H9 (cell line): ENCODE measurements at regions not wholly inside any gene's neighbourhood (a gene's known extent, or its start where the extent isn't known, plus 50 kb on each side); places are given as distances from the start of the nearest gene placed in this dataset.

Source experiments
- DNase-seq: peaks from one replicate; pipeline ENCODE4 v3.0.0-alpha.2; 2017
- H2AFZ ChIP-seq: one replicate; pipeline ENCODE4 v1.6.1; 2013; ENCODE audit warnings: mild to moderate bottlenecking, low read length, control low read depth, moderate library complexity
- H2AK5ac ChIP-seq: 2 replicates; pipeline ENCODE4 v1.6.1; 2013; ENCODE audit warnings: low read length, control low read depth, mixed read lengths; ENCODE audit not compliant: insufficient read length
- H2BK120ac ChIP-seq: one replicate; pipeline ENCODE4 v1.6.1; 2013; ENCODE audit warnings: low read depth, mild to moderate bottlenecking, low read length, control low read depth, inconsistent platforms; ENCODE audit not compliant: poor library complexity, severe bottlenecking
- H2BK12ac ChIP-seq: 2 replicates; pipeline ENCODE4 v1.6.1; 2013; ENCODE audit warnings: low read length, control low read depth, mixed read lengths, low read depth; ENCODE audit not compliant: insufficient read length
- H2BK15ac ChIP-seq: 2 replicates; pipeline ENCODE4 v1.6.1; 2013; ENCODE audit warnings: low read depth, low read length, control low read depth
- H2BK20ac ChIP-seq: one replicate; pipeline ENCODE4 v1.6.1; 2013; ENCODE audit warnings: low read depth, mild to moderate bottlenecking, low read length, control low read depth, inconsistent platforms; ENCODE audit not compliant: poor library complexity, severe bottlenecking
- H2BK5ac ChIP-seq: 2 replicates; pipeline ENCODE4 v1.6.1; 2013; ENCODE audit warnings: low read length, control low read depth, mixed read lengths; ENCODE audit not compliant: insufficient read length
- H3K14ac ChIP-seq: 2 replicates; pipeline ENCODE4 v1.6.1; 2013; ENCODE audit warnings: low read length, control low read depth; ENCODE audit not compliant: insufficient read depth
- H3K18ac ChIP-seq: 2 replicates; pipeline ENCODE4 v1.6.1; 2013; ENCODE audit warnings: low read depth, mild to moderate bottlenecking, mixed read lengths, low read length, control low read depth; ENCODE audit not compliant: insufficient read length
- H3K23ac ChIP-seq: 2 replicates; pipeline ENCODE4 v1.6.1; 2013; ENCODE audit warnings: low read length, control low read depth, mixed read lengths, low read depth; ENCODE audit not compliant: insufficient read length
- H3K23me2 ChIP-seq: 2 replicates; pipeline ENCODE4 v1.6.1; 2013; ENCODE audit warnings: low read depth, mild to moderate bottlenecking, mixed read lengths, low read length, control low read depth; ENCODE audit not compliant: insufficient read length, poor library complexity, severe bottlenecking
- H3K27ac ChIP-seq: 2 replicates; pipeline ENCODE4 v1.5.1; 2013; ENCODE audit warnings: low read length, control low read depth, mixed read lengths, low read depth; ENCODE audit not compliant: insufficient read length
- H3K27me3 ChIP-seq: 2 replicates; pipeline ENCODE4 v1.6.1; 2013; ENCODE audit warnings: low read length, control low read depth, inconsistent platforms; ENCODE audit not compliant: insufficient read depth
- H3K4ac ChIP-seq: 2 replicates; pipeline ENCODE4 v1.6.1; 2013; ENCODE audit warnings: low read depth, mild to moderate bottlenecking, control low read depth, inconsistent platforms, low read length, moderate library complexity
- H3K4me1 ChIP-seq: 2 replicates; pipeline ENCODE4 v1.6.1; 2013; ENCODE audit warnings: low read length, control low read depth, inconsistent platforms; ENCODE audit not compliant: insufficient read depth
- H3K4me2 ChIP-seq: 2 replicates; pipeline ENCODE4 v1.6.1; 2013; ENCODE audit warnings: low read length, control low read depth, mixed read lengths; ENCODE audit not compliant: insufficient read length, insufficient read depth
- H3K56ac ChIP-seq: 2 replicates; pipeline ENCODE4 v1.6.1; 2013; ENCODE audit warnings: low read depth, mild to moderate bottlenecking, mixed read lengths, low read length, control low read depth; ENCODE audit not compliant: insufficient read length
- H3K79me1 ChIP-seq: 2 replicates; pipeline ENCODE4 v1.6.1; 2013; ENCODE audit warnings: low read depth, mild to moderate bottlenecking, moderate library complexity, low read length, control low read depth, inconsistent platforms; ENCODE audit not compliant: insufficient read depth, poor library complexity, severe bottlenecking
- H3K79me2 ChIP-seq: 2 replicates; pipeline ENCODE4 v1.6.1; 2013; ENCODE audit warnings: low read length, control low read depth, inconsistent platforms; ENCODE audit not compliant: insufficient read depth
- H3K9ac ChIP-seq: 2 replicates; pipeline ENCODE4 v1.6.1; 2013; ENCODE audit warnings: low read length, control low read depth, mixed read lengths; ENCODE audit not compliant: insufficient read length; ENCODE audit errors: extremely low read depth
- H3K9me3 ChIP-seq: one replicate; pipeline ENCODE4 v1.6.1; 2013; ENCODE audit warnings: low read depth, low read length, inconsistent platforms; ENCODE audit not compliant: control insufficient read depth
- H3T11ph ChIP-seq: one replicate; pipeline ENCODE4 v1.6.1; 2013; ENCODE audit warnings: mild to moderate bottlenecking, low read length, control low read depth, inconsistent platforms
- H4K20me1 ChIP-seq: one replicate; pipeline ENCODE4 v1.6.1; 2013; ENCODE audit not compliant: control insufficient read depth, insufficient read length, insufficient read depth
- H4K5ac ChIP-seq: 2 replicates; pipeline ENCODE4 v1.6.1; 2013; ENCODE audit warnings: low read depth, mild to moderate bottlenecking, mixed read lengths, low read length, control low read depth; ENCODE audit not compliant: insufficient read length
- H4K8ac ChIP-seq: replicated peaks from 2 replicates; pipeline ENCODE4 v1.6.1; 2013; ENCODE audit warnings: low read length, control low read depth, mixed read lengths, low read depth; ENCODE audit not compliant: insufficient read length
- H4K91ac ChIP-seq: 2 replicates; pipeline ENCODE4 v1.6.1; 2013; ENCODE audit warnings: low read depth, mild to moderate bottlenecking, moderate library complexity, mixed read lengths, low read length, control low read depth; ENCODE audit not compliant: insufficient read length
- H3K27ac Mint-ChIP-seq, 3 experiments: 2 replicates in 2 of 3; 3 replicates in 1 of 3; pipeline ENCODE4 v1.8.0; 2020 to 2021; ENCODE audit warnings: mixed read lengths in 3 of 3, mild to moderate bottlenecking in 1 of 3, moderate library complexity in 1 of 3
- H3K27me3 Mint-ChIP-seq: 2 replicates; pipeline ENCODE4 v1.8.0; 2021; ENCODE audit warnings: low read depth, mild to moderate bottlenecking, moderate library complexity, mixed read lengths
- H3K36me3 Mint-ChIP-seq, 3 experiments: 2 replicates in 2 of 3; 3 replicates in 1 of 3; pipeline ENCODE4 v1.8.0; 2020 to 2021; ENCODE audit warnings: low read depth in 3 of 3, mixed read lengths in 3 of 3; ENCODE audit not compliant: insufficient read depth in 1 of 3
- H3K4me1 Mint-ChIP-seq, 2 experiments: 2 replicates each; pipeline ENCODE4 v1.8.0; 2020; ENCODE audit warnings: mixed read lengths in 2 of 2
- H3K4me3 Mint-ChIP-seq, 2 experiments: 2 replicates in 1 of 2; 3 replicates in 1 of 2; pipeline ENCODE4 v1.8.0; 2020 to 2021; ENCODE audit warnings: mild to moderate bottlenecking in 2 of 2, mixed read lengths in 2 of 2, moderate library complexity in 1 of 2
- H3K9me3 Mint-ChIP-seq, 2 experiments: 2 replicates in 1 of 2; 3 replicates in 1 of 2; pipeline ENCODE4 v1.8.0; 2020; ENCODE audit warnings: mild to moderate bottlenecking in 2 of 2, mixed read lengths in 2 of 2, moderate library complexity in 1 of 2
- WGBS: extraction: QIAGEN DNeasy Blood & Tissue Kit; methylation state at CpG from one replicate; pipeline ENCODE4 v1.1.7; 2013; ENCODE audit warnings: missing lambda C conversion rate, low lambda C conversion rate, mixed read lengths; ENCODE audit not compliant: insufficient read length; ENCODE audit errors: extremely low coverage; 5-methylcytosine and 5-hydroxymethylcytosine counted together
- TF ChIP-seq, protein P1 (sequence below): fragments of 200-600 bp; sonication (generic); conservative IDR thresholded peaks from 3 replicates; pipeline ENCODE4 v1.8.0; 2021; ENCODE audit warnings: antibody characterized with exemption, mild to moderate bottlenecking

DNA sequence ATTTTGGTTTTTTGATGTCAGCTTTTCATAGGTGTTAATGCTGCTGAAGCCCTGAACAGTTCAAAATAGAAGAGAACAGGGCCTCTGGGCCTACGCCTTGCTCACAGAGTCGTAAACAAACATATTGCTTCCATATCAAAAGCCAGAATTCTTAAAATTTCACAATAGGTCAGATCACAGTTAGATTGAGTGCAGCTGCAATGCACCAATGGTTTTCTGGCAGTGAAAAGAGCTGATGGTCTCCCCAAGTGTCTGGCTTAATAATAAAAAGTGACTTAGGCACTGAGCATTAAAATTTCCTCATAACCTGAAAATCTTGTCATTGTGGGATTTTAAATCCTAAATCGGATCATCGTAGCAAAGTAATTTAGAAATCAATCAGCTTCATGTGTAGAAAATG lies 493.0 kb downstream of the CAAP1 start:
- H3K4me1 Mint-ChIP-seq: no peaks in the 10 kb centered on the region
- H2BK20ac ChIP-seq: no peak overlapping the region
- no peak overlapping the region for H3K56ac ChIP-seq
- no peak overlapping the region for H3T11ph ChIP-seq
- no peak overlapping the region for H3K27ac ChIP-seq
- H3K27me3 ChIP-seq: no peaks in the 10 kb centered on the region
- no peak overlapping the region for H2AK5ac ChIP-seq
- TF ChIP-seq, protein P1, sequence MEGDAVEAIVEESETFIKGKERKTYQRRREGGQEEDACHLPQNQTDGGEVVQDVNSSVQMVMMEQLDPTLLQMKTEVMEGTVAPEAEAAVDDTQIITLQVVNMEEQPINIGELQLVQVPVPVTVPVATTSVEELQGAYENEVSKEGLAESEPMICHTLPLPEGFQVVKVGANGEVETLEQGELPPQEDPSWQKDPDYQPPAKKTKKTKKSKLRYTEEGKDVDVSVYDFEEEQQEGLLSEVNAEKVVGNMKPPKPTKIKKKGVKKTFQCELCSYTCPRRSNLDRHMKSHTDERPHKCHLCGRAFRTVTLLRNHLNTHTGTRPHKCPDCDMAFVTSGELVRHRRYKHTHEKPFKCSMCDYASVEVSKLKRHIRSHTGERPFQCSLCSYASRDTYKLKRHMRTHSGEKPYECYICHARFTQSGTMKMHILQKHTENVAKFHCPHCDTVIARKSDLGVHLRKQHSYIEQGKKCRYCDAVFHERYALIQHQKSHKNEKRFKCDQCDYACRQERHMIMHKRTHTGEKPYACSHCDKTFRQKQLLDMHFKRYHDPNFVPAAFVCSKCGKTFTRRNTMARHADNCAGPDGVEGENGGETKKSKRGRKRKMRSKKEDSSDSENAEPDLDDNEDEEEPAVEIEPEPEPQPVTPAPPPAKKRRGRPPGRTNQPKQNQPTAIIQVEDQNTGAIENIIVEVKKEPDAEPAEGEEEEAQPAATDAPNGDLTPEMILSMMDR: no peak
- no peaks in the 10 kb centered on the region for H3K4me1 ChIP-seq
- H3K23me2 ChIP-seq: no peaks in the 10 kb centered on the region
- H4K5ac ChIP-seq: no peak overlapping the region
- no peaks in the 10 kb centered on the region for H3K79me1 ChIP-seq
- no peaks in the 10 kb centered on the region for H3K9me3 ChIP-seq
- no peak overlapping the region for H3K14ac ChIP-seq
- H3K27me3 Mint-ChIP-seq: no peaks in the 10 kb centered on the region
- no peak overlapping the region for H3K4me2 ChIP-seq
- H3K9ac ChIP-seq: no peak overlapping the region
- H4K8ac ChIP-seq: no peak overlapping the region
- no peaks in the 10 kb centered on the region for H3K79me2 ChIP-seq
- H2BK5ac ChIP-seq: no peak overlapping the region
- WGBS: no CpG with 5 or more reads among the region's 4 CpGs
- H4K20me1 ChIP-seq: no peaks in the 10 kb centered on the region
- DNase-seq: no peak
- no peaks in the 10 kb centered on the region for H3K9me3 Mint-ChIP-seq
- H3K27ac Mint-ChIP-seq: no peak overlapping the region
- H4K91ac ChIP-seq: no peak overlapping the region
- H3K18ac ChIP-seq: no peak overlapping the region
- H2BK15ac ChIP-seq: no peak overlapping the region
- no peaks in the 10 kb centered on the region for H3K36me3 Mint-ChIP-seq
- no peak overlapping the region for H3K23ac ChIP-seq
- H3K4ac ChIP-seq: no peak overlapping the region
- no peak overlapping the region for H3K4me3 Mint-ChIP-seq
- no peak overlapping the region for H2BK120ac ChIP-seq
- H2BK12ac ChIP-seq: no peak overlapping the region
- no peak overlapping the region for H2AFZ ChIP-seq
